IMR-90 (cell line): ENCODE measurements at regions not wholly inside any gene's neighbourhood (a gene's known extent, or its start where the extent isn't known, plus 50 kb on each side); places are given as distances from the start of the nearest gene placed in this dataset.
A peak's percentile ranks its signal among the peaks of the same experiment; 100 is the strongest.

Experiments used
- ATAC-seq: fragments of 200-7000 bp; cut with Tn5 transposase; 2 replicates; pipeline ENCODE4 v1.9.1; 2020; ENCODE audit warnings: low read depth, mild to moderate bottlenecking, moderate library complexity
- BruUV-seq: library from RNA; stranded (reverse); fragments of 400-500 nt; replicated peaks from 2 replicates; lab custom pipeline; 2021; lab: Mats Ljungman, UMichigan
- CTCF ChIA-PET: fragments of 300-600 bp; formaldehyde crosslinking; extraction: SDS; loops from one replicate; lab custom pipeline; 2021; ENCODE audit warnings: antibody characterized with exemption; lab: Yijun Ruan, JAX
- POLR2A ChIA-PET: fragments of 300-600 bp; sonication (Branson Sonifier 250); formaldehyde crosslinking; loops from one replicate; lab custom pipeline; 2022; ENCODE audit warnings: antibody characterized with exemption; ENCODE audit not compliant: unreplicated experiment; lab: Charles Lee
- DNase-seq: peaks from one replicate; pipeline ENCODE4 v3.0.0; 2013
- H2AFZ ChIP-seq: replicated peaks from 2 replicates; pipeline ENCODE3; 2013; ENCODE audit warnings: low read length, mild to moderate bottlenecking; ENCODE audit not compliant: poor library complexity
- H2AK5ac ChIP-seq: 2 replicates; pipeline ENCODE4 v1.6.1; 2013; ENCODE audit warnings: low read depth, low read length, inconsistent platforms
- H2AK9ac ChIP-seq: replicated peaks from 2 replicates; pipeline ENCODE3; 2013; ENCODE audit warnings: mild to moderate bottlenecking, low read depth, low read length, moderate library complexity; ENCODE audit not compliant: poor library complexity
- H2BK120ac ChIP-seq: 2 replicates; pipeline ENCODE4 v1.6.1; 2013; ENCODE audit warnings: low read depth, low read length, inconsistent platforms
- H2BK15ac ChIP-seq: 3 replicates; pipeline ENCODE4 v1.6.1; 2013; ENCODE audit warnings: low read depth, low read length, inconsistent platforms
- H2BK20ac ChIP-seq: 2 replicates; pipeline ENCODE4 v1.6.1; 2013; ENCODE audit warnings: low read depth, mild to moderate bottlenecking, inconsistent platforms, low read length, moderate library complexity
- H2BK5ac ChIP-seq: 2 replicates; pipeline ENCODE4 v1.6.1; 2013; ENCODE audit warnings: mild to moderate bottlenecking, low read depth, low read length, inconsistent platforms; ENCODE audit not compliant: poor library complexity, severe bottlenecking
- H3K14ac ChIP-seq: replicated peaks from 2 replicates; pipeline ENCODE4 v1.6.1; 2013; ENCODE audit warnings: low read depth, low read length, inconsistent platforms
- H3K18ac ChIP-seq: 2 replicates; pipeline ENCODE4 v1.6.1; 2013; ENCODE audit warnings: low read depth, low read length, control low read depth
- H3K23ac ChIP-seq: 2 replicates; pipeline ENCODE4 v1.6.1; 2013; ENCODE audit warnings: low read depth, low read length, inconsistent platforms
- H3K27ac ChIP-seq: 2 replicates; pipeline ENCODE4 v1.5.1; 2013; ENCODE audit warnings: mild to moderate bottlenecking, control low read depth, low read length; ENCODE audit not compliant: insufficient read depth
- H3K27me3 ChIP-seq: 2 replicates; pipeline ENCODE4 v1.6.1; 2013; ENCODE audit warnings: low read length; ENCODE audit not compliant: control insufficient read depth, insufficient read depth
- H3K36me3 ChIP-seq: 2 replicates; pipeline ENCODE4 v1.6.1; 2013; ENCODE audit warnings: low read length, mixed read lengths; ENCODE audit not compliant: control insufficient read depth, insufficient read depth
- H3K4ac ChIP-seq: 2 replicates; pipeline ENCODE4 v1.6.1; 2013; ENCODE audit warnings: low read depth, low read length, inconsistent platforms
- H3K4me1 ChIP-seq: 2 replicates; pipeline ENCODE4 v1.6.1; 2013; ENCODE audit warnings: low read length, mixed read lengths; ENCODE audit not compliant: control insufficient read depth, insufficient read depth
- H3K4me2 ChIP-seq: 2 replicates; pipeline ENCODE4 v1.6.1; 2013; ENCODE audit warnings: low read depth, mild to moderate bottlenecking, control low read depth, low read length, moderate library complexity
- H3K4me3 ChIP-seq: 2 replicates; pipeline ENCODE4 v1.5.1; 2013; ENCODE audit warnings: low read depth, mild to moderate bottlenecking, control low read depth, low read length, moderate library complexity; ENCODE audit not compliant: insufficient read depth
- H3K56ac ChIP-seq: 2 replicates; pipeline ENCODE4 v1.6.1; 2013; ENCODE audit warnings: low read length, inconsistent platforms; ENCODE audit not compliant: insufficient read depth; ENCODE audit errors: extremely low read depth
- H3K79me1 ChIP-seq, 2 experiments: 2 replicates each; pipeline ENCODE4 v1.6.1; 2013; ENCODE audit warnings: low read length in 2 of 2, inconsistent platforms in 1 of 2, low read depth in 1 of 2
- H3K9ac ChIP-seq: 2 replicates; pipeline ENCODE4 v1.6.1; 2013; ENCODE audit warnings: low read depth, low read length, control low read depth
- H3K9me1 ChIP-seq: 2 replicates; pipeline ENCODE4 v1.6.1; 2013; ENCODE audit warnings: low read length, inconsistent platforms; ENCODE audit not compliant: insufficient read depth
- H3K9me3 ChIP-seq: 2 replicates; pipeline ENCODE4 v1.6.1; 2013; ENCODE audit warnings: low read length; ENCODE audit not compliant: control insufficient read depth, insufficient read depth
- H4K20me1 ChIP-seq: 2 replicates; pipeline ENCODE4 v1.6.1; 2013; ENCODE audit warnings: low read length, inconsistent platforms; ENCODE audit not compliant: insufficient read depth
- H4K5ac ChIP-seq: 2 replicates; pipeline ENCODE4 v1.6.1; 2013; ENCODE audit warnings: mild to moderate bottlenecking, low read depth, low read length, control low read depth
- H4K8ac ChIP-seq, 2 experiments: 2 replicates each; pipeline ENCODE4 v1.6.1; 2013; ENCODE audit warnings: low read depth in 2 of 2, low read length in 2 of 2, control low read depth in 1 of 2, inconsistent platforms in 1 of 2
- H4K91ac ChIP-seq: 2 replicates; pipeline ENCODE4 v1.6.1; 2013; ENCODE audit warnings: low read depth, low read length, inconsistent platforms; ENCODE audit not compliant: insufficient read depth
- BHLHE40 ChIP-seq: fragments of 150-350 bp; IDR thresholded peaks from 2 replicates; pipeline ENCODE4 v1.6.1; 2016; ENCODE audit warnings: mild to moderate bottlenecking, low read depth, low read length
- CEBPB ChIP-seq: IDR thresholded peaks from 2 replicates; pipeline ENCODE4 v1.6.1; 2012; ENCODE audit warnings: low read depth, low read length, improper control_type of control experiment
- CHD1 ChIP-seq: IDR thresholded peaks from 2 replicates; pipeline ENCODE4 v1.6.1; 2012; ENCODE audit warnings: low read depth, low read length, improper control_type of control experiment
- CTCF ChIP-seq: conservative IDR thresholded peaks from 2 replicates; pipeline ENCODE4 v1.5.1; 2012; ENCODE audit warnings: mild to moderate bottlenecking, low read depth, low read length, improper control_type of control experiment
- FOS ChIP-seq: fragments of 150-350 bp; IDR thresholded peaks from 2 replicates; pipeline ENCODE4 v1.6.1; 2016; ENCODE audit warnings: low read depth, low read length
- MAFK ChIP-seq: IDR thresholded peaks from 2 replicates; pipeline ENCODE4 v1.6.1; 2012; ENCODE audit warnings: low read depth, low read length, improper control_type of control experiment
- MAZ ChIP-seq: IDR thresholded peaks from 2 replicates; pipeline ENCODE4 v1.6.1; 2012; ENCODE audit warnings: low read depth, mild to moderate bottlenecking, low read length, improper control_type of control experiment, moderate library complexity, borderline replicate concordance
- MXI1 ChIP-seq: IDR thresholded peaks from 2 replicates; pipeline ENCODE4 v1.6.1; 2012; ENCODE audit warnings: low read depth, mild to moderate bottlenecking, low read length, moderate library complexity, borderline replicate concordance
- NFE2L2 ChIP-seq: fragments of 150-350 bp; IDR thresholded peaks from 2 replicates; pipeline ENCODE4 v1.6.1; 2016; ENCODE audit warnings: low read depth, mild to moderate bottlenecking, low read length
- POLR2A ChIP-seq: IDR thresholded peaks from 2 replicates; pipeline ENCODE4 v1.6.1; 2012; ENCODE audit warnings: mild to moderate bottlenecking, low read depth, low read length
- RAD21 ChIP-seq: IDR thresholded peaks from 2 replicates; pipeline ENCODE4 v1.6.1; 2012; ENCODE audit warnings: low read length, improper control_type of control experiment
- RFX5 ChIP-seq: IDR thresholded peaks from 2 replicates; pipeline ENCODE4 v1.8.0; 2012; ENCODE audit warnings: low read depth, mild to moderate bottlenecking, low read length, moderate library complexity
- SMC3 ChIP-seq: fragments of 150-350 bp; IDR thresholded peaks from 2 replicates; pipeline ENCODE4 v1.6.1; 2016; ENCODE audit warnings: low read depth, mild to moderate bottlenecking, antibody characterized with exemption, low read length, moderate library complexity
- USF2 ChIP-seq: fragments of 150-350 bp; IDR thresholded peaks from 2 replicates; pipeline ENCODE4 v1.6.1; 2017; ENCODE audit warnings: mild to moderate bottlenecking, antibody characterized with exemption, low read length, low read depth
- WGBS, 2 experiments: methylation state at CpG; one replicate each; pipeline versions ENCODE4 v1.1.5 to v1.1.7; 2013; ENCODE audit warnings: missing lambda C conversion rate in 2 of 2; ENCODE audit not compliant: insufficient read length in 1 of 2; ENCODE audit errors: extremely low coverage in 2 of 2; 5-methylcytosine and 5-hydroxymethylcytosine counted together
- dilution Hi-C: fragments of 300-500 bp; cut with HindIII; formaldehyde crosslinking; loops from one replicate; pipeline ENCODE4 v1.14.3; 2018; ENCODE audit warnings: low sequenced_read_pairs; ENCODE audit not compliant: unreplicated experiment
- in situ Hi-C: fragments of 300-500 bp; cut with MboI; formaldehyde crosslinking; loops from 3 replicates; pipeline ENCODE4 v1.14.3; 2019; ENCODE audit warnings: low sequenced_read_pairs, inconsistent platforms, mixed read lengths
- intact Hi-C: fragments of 100-400 bp; cut with micrococcal nuclease; formaldehyde crosslinking; loops from 2 replicates; pipeline ENCODE4 v1.10.0; 2022

GRCh38 chr18:70489986-70490933 lies 201.4 kb downstream of the SOCS6 start:
- Histone ChIP-seq H3K36me3 (no peaks in the 10 kb centered on the region), H3K9me3 (no peaks in the 10 kb centered on the region), H3K14ac (no peak overlapping the region), H4K5ac (no peak overlapping the region), H4K20me1 (no peaks in the 10 kb centered on the region), H3K27me3 (peaks cover 4% of the 10 kb centered on the region), H3K4me1 (peaks cover 6% of the 10 kb centered on the region; the same call in 1 of the 2 replicates), H3K4ac (no peak overlapping the region), H2BK15ac (no peak overlapping the region), H4K91ac (no peak overlapping the region), H2BK120ac (no peak overlapping the region), H3K27ac (no peak overlapping the region), H3K9me1 (no peaks in the 10 kb centered on the region), H3K4me2 (peak overlapping the region; percentile 97), H2AK5ac (no peak overlapping the region), H3K4me3 (peak overlapping the region; percentile 55), H2AK9ac (no peak overlapping the region), H2BK20ac (no peak overlapping the region), H3K56ac (no peak overlapping the region), H2BK5ac (no peak overlapping the region), H2AFZ (peak overlapping the region; percentile 82), H4K8ac (no peak overlapping the region), H3K79me1 (no peaks in the 10 kb centered on the region), H3K9ac (peak overlapping the region; percentile 50; the same call in 1 of the 2 replicates), H3K23ac (no peak overlapping the region), H3K18ac (no peak overlapping the region)
- dilution Hi-C loops = no loop called here
- 29% methylated on average over 1 of the region's 10 CpGs; no CpG with 5 or more reads in 1 of the 2 experiments for WGBS, 2 experiments
- intact Hi-C loops = no loop called here
- BruUV-seq = no TSS peak
- in situ Hi-C loops = no loop called here
- CTCF ChIA-PET = interaction anchor here (0.6 to 1.7 kb wide), 9 partner anchors 9 to 393 kb away, joined by 3 to 6 read pairs (median 3); no protein-coding TSS in a partner anchor
- ATAC-seq = peak; percentile 80
- POLR2A ChIA-PET = no interaction called here
- peak; percentile 57 for DNase-seq
- TF ChIP-seq MXI1 (no peak), CHD1 (no peak), RAD21 (peak; percentile 45), MAFK (no peak), BHLHE40 (no peak), NFE2L2 (no peak), CTCF (peak; percentile 68), FOS (no peak), POLR2A (no peak), USF2 (no peak), MAZ (no peak), CEBPB (peak; percentile 68; the same call in 1 of the 2 replicates), RFX5 (no peak), SMC3 (no peak)
